ENCODE measurements at regions not wholly inside any gene's neighbourhood (a gene's known extent, or its start where the extent isn't known, plus 50 kb on each side); places are given as distances from the start of the nearest gene placed in this dataset.

GRCh38 chr2:106280722-106281446 is 86.8 kb upstream of the UXS1 start:
- DNase-seq: peak in 1 of 2 donors; percentile 1
- no peaks in the 10 kb centered on the region for H3K36me3 Mint-ChIP-seq
- no peaks in the 10 kb centered on the region for H3K9me3 ChIP-seq (ENCODE audit: control insufficient read depth, insufficient read depth, low read length)
- no peak for ATAC-seq
- H3K27ac Mint-ChIP-seq: no peak overlapping the region
- WGBS (ENCODE audit: insufficient coverage): 83% methylated on average over 9 of the region's 10 CpGs
- peaks cover 0 to 8% of the 10 kb centered on the region in 2 donors for H3K4me1 Mint-ChIP-seq
- no peak overlapping the region for H3K27ac ChIP-seq (ENCODE audit: low read length)
- H3K4me3 Mint-ChIP-seq: no peak overlapping the region
- H3K27me3 Mint-ChIP-seq (ENCODE audit: low read depth in 2 of 2): peaks cover 0 to 6% of the 10 kb centered on the region in 2 donors
- intact Hi-C loops (cut with micrococcal nuclease): no loop called here
- TF ChIP-seq, protein P1, sequence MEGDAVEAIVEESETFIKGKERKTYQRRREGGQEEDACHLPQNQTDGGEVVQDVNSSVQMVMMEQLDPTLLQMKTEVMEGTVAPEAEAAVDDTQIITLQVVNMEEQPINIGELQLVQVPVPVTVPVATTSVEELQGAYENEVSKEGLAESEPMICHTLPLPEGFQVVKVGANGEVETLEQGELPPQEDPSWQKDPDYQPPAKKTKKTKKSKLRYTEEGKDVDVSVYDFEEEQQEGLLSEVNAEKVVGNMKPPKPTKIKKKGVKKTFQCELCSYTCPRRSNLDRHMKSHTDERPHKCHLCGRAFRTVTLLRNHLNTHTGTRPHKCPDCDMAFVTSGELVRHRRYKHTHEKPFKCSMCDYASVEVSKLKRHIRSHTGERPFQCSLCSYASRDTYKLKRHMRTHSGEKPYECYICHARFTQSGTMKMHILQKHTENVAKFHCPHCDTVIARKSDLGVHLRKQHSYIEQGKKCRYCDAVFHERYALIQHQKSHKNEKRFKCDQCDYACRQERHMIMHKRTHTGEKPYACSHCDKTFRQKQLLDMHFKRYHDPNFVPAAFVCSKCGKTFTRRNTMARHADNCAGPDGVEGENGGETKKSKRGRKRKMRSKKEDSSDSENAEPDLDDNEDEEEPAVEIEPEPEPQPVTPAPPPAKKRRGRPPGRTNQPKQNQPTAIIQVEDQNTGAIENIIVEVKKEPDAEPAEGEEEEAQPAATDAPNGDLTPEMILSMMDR (IDR thresholded peaks at IDR 0.05): no peak
- no peaks in the 10 kb centered on the region for H3K27me3 ChIP-seq (ENCODE audit: control insufficient read depth, insufficient read depth, low read length)
- no peaks in the 10 kb centered on the region for H3K9me3 Mint-ChIP-seq
- no peak overlapping the region for H3K4me3 ChIP-seq (ENCODE audit: low read length)
- H3K4me1 ChIP-seq (ENCODE audit: control insufficient read depth, insufficient read depth, low read length): no peaks in the 10 kb centered on the region
- H3K36me3 ChIP-seq (ENCODE audit: control insufficient read depth, insufficient read depth, low read length): no peaks in the 10 kb centered on the region

DNA sequence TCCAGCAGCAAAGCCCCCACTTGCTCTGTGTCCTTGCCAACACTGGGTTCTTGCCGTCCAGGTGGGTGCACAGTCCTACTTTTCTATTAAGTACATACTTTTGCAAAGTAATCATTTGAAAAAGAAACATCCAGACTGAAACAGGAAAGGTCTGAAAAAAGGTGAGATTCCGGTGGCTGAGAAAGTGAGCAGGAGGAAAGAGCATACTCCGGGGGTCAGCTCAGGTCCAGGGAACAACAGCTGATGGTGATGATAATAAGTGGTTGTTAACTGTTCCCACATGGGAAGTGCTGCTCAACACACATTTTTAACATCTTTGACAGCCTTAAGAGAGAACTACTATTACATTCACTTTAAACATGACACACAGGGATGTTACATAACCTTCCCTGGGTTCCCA is 86.1 kb upstream of the UXS1 start:
- H3K4me1 Mint-ChIP-seq: peaks cover 0 to 8% of the 10 kb centered on the region in 2 donors
- intact Hi-C loops (cut with micrococcal nuclease): no loop called here
- H3K4me1 ChIP-seq (ENCODE audit: control insufficient read depth, insufficient read depth, low read length): no peaks in the 10 kb centered on the region
- H3K36me3 ChIP-seq (ENCODE audit: control insufficient read depth, insufficient read depth, low read length): no peaks in the 10 kb centered on the region
- no peak overlapping the region for H3K27ac ChIP-seq (ENCODE audit: low read length)
- no peaks in the 10 kb centered on the region for H3K27me3 ChIP-seq (ENCODE audit: control insufficient read depth, insufficient read depth, low read length)
- 39% methylated on average over 3 of the region's 3 CpGs for WGBS (ENCODE audit: insufficient coverage)
- no peak overlapping the region for H3K4me3 Mint-ChIP-seq
- H3K9me3 ChIP-seq (ENCODE audit: control insufficient read depth, insufficient read depth, low read length): no peaks in the 10 kb centered on the region
- DNase-seq (peak in 1 of 2 donors; percentile 0), ATAC-seq (no peak)
- no peaks in the 10 kb centered on the region for H3K9me3 Mint-ChIP-seq
- no peak overlapping the region for H3K4me3 ChIP-seq (ENCODE audit: low read length)
- peaks cover 0 to 6% of the 10 kb centered on the region in 2 donors for H3K27me3 Mint-ChIP-seq (ENCODE audit: low read depth in 2 of 2)
- H3K36me3 Mint-ChIP-seq: no peaks in the 10 kb centered on the region
- TF ChIP-seq, protein P1 (IDR thresholded peaks at IDR 0.05): no peak
- no peak overlapping the region for H3K27ac Mint-ChIP-seq

DNA sequence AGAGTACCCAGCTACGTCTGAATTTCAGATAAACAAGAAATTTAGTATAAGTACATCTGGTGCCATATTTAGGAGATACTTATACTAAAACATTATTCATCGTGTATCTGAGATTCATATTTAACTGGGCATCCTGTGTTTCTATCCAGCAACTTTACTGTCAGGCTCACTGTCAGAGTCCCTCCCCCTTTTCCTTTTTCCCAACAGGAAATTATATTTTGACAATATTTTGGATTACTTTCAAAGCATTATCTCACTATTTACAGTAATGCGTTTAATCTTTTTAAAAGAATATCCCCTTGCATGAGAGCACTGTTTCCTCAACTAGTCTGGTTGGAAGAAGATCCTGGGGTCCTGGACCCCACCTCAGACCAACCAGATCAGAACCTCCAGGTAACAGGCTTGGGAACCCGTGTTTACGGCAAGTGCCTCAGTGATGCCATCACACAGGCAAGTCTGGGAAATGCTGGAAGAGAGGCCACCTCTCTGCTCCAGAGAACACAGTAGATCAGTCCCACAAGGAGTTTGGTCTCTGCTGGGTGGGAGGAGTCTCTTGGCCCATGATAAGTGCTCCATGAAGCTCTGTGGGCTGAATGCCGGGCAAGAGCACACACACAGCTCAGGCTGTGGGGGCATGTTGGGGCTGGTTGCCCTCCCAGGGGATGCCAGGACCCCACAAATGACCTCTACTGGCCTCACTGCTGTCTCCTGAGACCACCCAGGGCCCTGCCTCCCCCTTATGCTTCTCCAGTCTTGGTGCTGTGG is 84.2 kb upstream of the UXS1 start:
- H3K36me3 ChIP-seq (ENCODE audit: control insufficient read depth, insufficient read depth, low read length): no peaks in the 10 kb centered on the region
- H3K27me3 ChIP-seq (ENCODE audit: control insufficient read depth, insufficient read depth, low read length): no peaks in the 10 kb centered on the region
- H3K9me3 ChIP-seq (ENCODE audit: control insufficient read depth, insufficient read depth, low read length): no peaks in the 10 kb centered on the region
- H3K4me1 Mint-ChIP-seq: peaks cover 0 to under 1% of the 10 kb centered on the region in 2 donors
- H3K4me3 ChIP-seq (ENCODE audit: low read length): no peak overlapping the region
- no peak overlapping the region for H3K27ac ChIP-seq (ENCODE audit: low read length)
- WGBS (ENCODE audit: insufficient coverage): 95% methylated on average over 5 of the region's 6 CpGs
- no peaks in the 10 kb centered on the region for H3K4me1 ChIP-seq (ENCODE audit: control insufficient read depth, insufficient read depth, low read length)
- DNase-seq (peak in 1 of 2 donors; percentile 0), ATAC-seq (no peak)
- intact Hi-C loops (cut with micrococcal nuclease): no loop called here
- H3K27ac Mint-ChIP-seq: no peak overlapping the region
- peaks cover 0 to 7% of the 10 kb centered on the region in 2 donors for H3K27me3 Mint-ChIP-seq (ENCODE audit: low read depth in 2 of 2)
- no peaks in the 10 kb centered on the region for H3K36me3 Mint-ChIP-seq
- H3K4me3 Mint-ChIP-seq: no peak overlapping the region
- H3K9me3 Mint-ChIP-seq: no peaks in the 10 kb centered on the region
- TF ChIP-seq, protein P1 (IDR thresholded peaks at IDR 0.05): no peak
